ENCODE measurements at regions not wholly inside any gene's neighbourhood (a gene's known extent, or its start where the extent isn't known, plus 50 kb on each side); places are given as distances from the start of the nearest gene placed in this dataset.

GRCh38 chr17:21538615-21539014, 153.7 kb upstream of the KCNJ18 start:
- no peak overlapping the region for H3K27ac ChIP-seq
- TF ChIP-seq CTCF (conservative IDR thresholded peaks at IDR 0.05): no peak

GRCh38 chr17:21539146-21539545, 153.2 kb upstream of the KCNJ18 start:
- no peak for TF ChIP-seq CTCF (conservative IDR thresholded peaks at IDR 0.05)
- no peak overlapping the region for H3K27ac ChIP-seq

GRCh38 chr17:21540502-21540901, 151.8 kb upstream of the KCNJ18 start:
- no peak for TF ChIP-seq CTCF (conservative IDR thresholded peaks at IDR 0.05)
- no peak overlapping the region for H3K27ac ChIP-seq

GRCh38 chr17:21542070-21542469, 150.3 kb upstream of the KCNJ18 start:
- no peak for TF ChIP-seq CTCF (conservative IDR thresholded peaks at IDR 0.05)
- H3K27ac ChIP-seq: no peak overlapping the region

GRCh38 chr17:21542991-21543390, 149.3 kb upstream of the KCNJ18 start:
- no peak overlapping the region for H3K27ac ChIP-seq
- TF ChIP-seq CTCF (conservative IDR thresholded peaks at IDR 0.05): no peak

- no peak overlapping the region for H3K27ac ChIP-seq
- no peak for TF ChIP-seq CTCF (conservative IDR thresholded peaks at IDR 0.05)
These were observed 147.3 kb upstream of the KCNJ18 start for GRCh38 chr17:21545064-21545463.

- TF ChIP-seq CTCF (conservative IDR thresholded peaks at IDR 0.05): no peak
- no peak overlapping the region for H3K27ac ChIP-seq
These were observed 144.1 kb upstream of the KCNJ18 start for GRCh38 chr17:21548236-21548635.

All from VCaP (cell line).